ENCODE measurements at regions not wholly inside any gene's neighbourhood (a gene's known extent, or its start where the extent isn't known, plus 50 kb on each side); places are given as distances from the start of the nearest gene placed in this dataset.

- no peaks in the 10 kb centered on the region for H3K36me3 ChIP-seq (ENCODE audit: control insufficient read depth, insufficient read depth, low read length)
- H3K4me3 ChIP-seq (ENCODE audit: extremely low read depth, insufficient read depth, low read length, poor library complexity, severe bottlenecking): no peak overlapping the region
- peaks cover 6% of the 10 kb centered on the region for H3K4me1 ChIP-seq (ENCODE audit: control insufficient read depth, insufficient read depth, low read length, poor library complexity, severe bottlenecking)
- 69 to 72% methylated on average over 12 of the region's 20 CpGs for WGBS, 2 experiments (ENCODE audit: insufficient coverage in 2 of 2)
- no peak overlapping the region for H3K27ac ChIP-seq (ENCODE audit: low read depth, low read length, severe bottlenecking)
- no peaks in the 10 kb centered on the region for H3K9me3 ChIP-seq (ENCODE audit: control insufficient read depth, low read length)
Measured at GRCh38 chr1:5691795-5692509, 300.3 kb downstream of the NPHP4 start.

- no peaks in the 10 kb centered on the region for H3K9me3 ChIP-seq (ENCODE audit: control insufficient read depth, low read length)
- 80 to 89% methylated on average over 11 to 12 of the region's 13 CpGs for WGBS, 2 experiments (ENCODE audit: insufficient coverage in 2 of 2)
- H3K4me3 ChIP-seq (ENCODE audit: extremely low read depth, insufficient read depth, low read length, poor library complexity, severe bottlenecking): no peak overlapping the region
- no peaks in the 10 kb centered on the region for H3K36me3 ChIP-seq (ENCODE audit: control insufficient read depth, insufficient read depth, low read length)
- H3K27ac ChIP-seq (ENCODE audit: low read depth, low read length, severe bottlenecking): no peak overlapping the region
- H3K4me1 ChIP-seq (ENCODE audit: control insufficient read depth, insufficient read depth, low read length, poor library complexity, severe bottlenecking): peaks cover 6% of the 10 kb centered on the region
Measured at GRCh38 chr1:5690898-5691297, 301.3 kb downstream of the NPHP4 start.

GRCh38 chr1:5690291-5690690 lies 301.9 kb downstream of the NPHP4 start:
- Histone ChIP-seq H3K27ac (ENCODE audit: low read depth, low read length, severe bottlenecking) (no peak overlapping the region), H3K9me3 (ENCODE audit: control insufficient read depth, low read length) (no peaks in the 10 kb centered on the region), H3K4me1 (ENCODE audit: control insufficient read depth, insufficient read depth, low read length, poor library complexity, severe bottlenecking) (peaks cover 6% of the 10 kb centered on the region), H3K36me3 (ENCODE audit: control insufficient read depth, insufficient read depth, low read length) (no peaks in the 10 kb centered on the region), H3K4me3 (ENCODE audit: extremely low read depth, insufficient read depth, low read length, poor library complexity, severe bottlenecking) (no peak overlapping the region)
- 82 to 93% methylated on average over 2 of the region's 3 CpGs for WGBS, 2 experiments (ENCODE audit: insufficient coverage in 2 of 2)

DNA sequence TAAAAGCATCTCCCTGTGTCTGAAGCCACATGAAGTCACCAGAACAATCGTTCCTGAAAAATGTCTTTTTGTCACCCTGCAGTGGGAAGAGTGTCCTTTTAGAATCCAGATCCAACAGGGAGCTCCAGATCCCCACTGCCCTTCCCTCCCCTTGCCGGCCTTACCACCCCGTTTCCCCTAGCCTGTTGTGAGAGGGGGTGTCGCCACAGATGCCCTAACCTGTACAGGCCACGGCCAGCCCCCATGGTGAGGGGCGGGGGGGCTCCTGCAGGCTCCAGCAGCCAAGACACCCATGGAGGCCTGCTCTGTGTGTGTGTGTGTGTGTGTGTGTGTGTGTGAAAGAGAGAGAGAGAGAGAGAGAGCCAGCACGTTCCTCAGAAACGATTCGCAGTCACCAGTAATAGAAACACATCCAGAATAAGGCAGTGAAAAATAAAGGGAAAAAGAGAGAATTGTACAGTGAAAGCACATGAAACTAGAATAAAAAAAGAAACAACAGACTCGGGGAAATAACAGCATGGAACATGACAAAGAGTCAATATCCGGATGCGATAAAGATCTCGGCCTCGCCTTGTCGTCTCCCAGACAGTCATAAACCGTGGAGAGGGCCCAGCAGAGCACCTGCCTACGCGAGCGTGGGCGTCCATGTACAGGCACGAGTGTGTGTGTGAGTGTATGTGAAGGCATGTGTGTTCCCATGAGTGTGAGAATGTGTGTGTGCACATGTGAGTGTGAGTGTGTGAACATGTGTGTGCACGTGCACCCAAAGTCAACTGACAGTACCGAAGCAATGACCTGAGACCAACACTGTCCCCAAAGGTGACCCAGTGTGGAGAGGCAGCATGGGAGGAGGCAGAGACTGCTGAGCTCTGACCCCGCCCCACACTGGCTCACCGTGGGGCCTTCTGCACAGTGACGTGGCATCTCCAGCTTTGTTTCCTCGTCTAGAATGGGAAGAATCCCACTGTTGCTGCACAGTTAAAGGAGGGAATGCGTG lies 303.8 kb downstream of the NPHP4 start:
- no peak overlapping the region for H3K4me3 ChIP-seq (ENCODE audit: extremely low read depth, insufficient read depth, low read length, poor library complexity, severe bottlenecking)
- peaks cover 6% of the 10 kb centered on the region for H3K4me1 ChIP-seq (ENCODE audit: control insufficient read depth, insufficient read depth, low read length, poor library complexity, severe bottlenecking)
- 90 to 91% methylated on average over 22 to 24 of the region's 28 CpGs for WGBS, 2 experiments (ENCODE audit: insufficient coverage in 2 of 2)

DNA sequence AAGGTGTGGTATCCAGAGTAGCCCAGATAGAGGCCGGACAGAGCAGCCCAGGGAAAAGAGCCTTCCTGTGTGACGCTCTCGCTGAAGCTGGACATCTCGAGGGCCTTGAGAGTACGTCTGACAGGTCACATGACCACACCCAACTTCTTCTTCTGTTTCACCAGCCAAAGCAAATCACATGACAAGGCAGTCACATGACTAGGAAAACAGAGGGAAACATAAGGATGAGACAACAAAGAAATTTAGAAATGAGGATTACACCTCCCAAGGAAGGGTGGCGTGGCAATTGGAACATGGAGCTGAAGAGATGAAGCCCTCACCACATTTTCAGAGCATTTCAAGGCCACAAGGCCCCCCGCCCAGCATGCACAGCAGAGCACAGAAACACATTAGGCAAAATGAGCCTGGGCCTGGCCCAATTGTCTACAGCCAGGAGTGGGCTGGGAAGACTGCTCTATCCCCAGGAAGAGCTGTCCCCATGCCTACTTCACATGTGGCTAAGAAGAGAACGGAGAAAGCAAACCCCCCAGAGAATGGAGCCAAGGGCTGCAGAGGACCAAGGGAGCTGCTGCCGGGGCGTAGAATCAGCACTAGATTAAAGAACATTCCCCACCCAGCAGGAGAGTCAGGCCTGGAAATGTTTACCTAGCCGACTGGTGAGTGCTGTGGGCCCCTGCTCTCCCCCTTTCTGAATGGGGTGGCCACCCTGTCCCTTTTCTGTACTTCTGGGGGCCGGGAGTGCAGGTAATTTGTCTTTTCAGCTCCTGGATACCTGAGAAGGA lies 305.1 kb downstream of the NPHP4 start:
- 83 to 87% methylated on average over 7 to 11 of the region's 12 CpGs for WGBS, 2 experiments (ENCODE audit: insufficient coverage in 2 of 2)
- Histone ChIP-seq H3K36me3 (ENCODE audit: control insufficient read depth, insufficient read depth, low read length) (no peaks in the 10 kb centered on the region), H3K27ac (ENCODE audit: low read depth, low read length, severe bottlenecking) (no peak overlapping the region)

More for the DNA sequence above, 303.8 kb downstream of the NPHP4 start:
- H3K36me3 ChIP-seq (ENCODE audit: control insufficient read depth, insufficient read depth, low read length): no peaks in the 10 kb centered on the region
- no peaks in the 10 kb centered on the region for H3K9me3 ChIP-seq (ENCODE audit: control insufficient read depth, low read length)
- no peak overlapping the region for H3K27ac ChIP-seq (ENCODE audit: low read depth, low read length, severe bottlenecking)

GRCh38 chr1:5686195-5686594 lies 306.0 kb downstream of the NPHP4 start:
- no peaks in the 10 kb centered on the region for H3K9me3 ChIP-seq (ENCODE audit: control insufficient read depth, low read length)
- WGBS, 2 experiments (ENCODE audit: insufficient coverage in 2 of 2): 88 to 100% methylated on average over 1 of the region's 1 CpG

More for the DNA sequence above, 305.1 kb downstream of the NPHP4 start:
- H3K4me1 ChIP-seq (ENCODE audit: control insufficient read depth, insufficient read depth, low read length, poor library complexity, severe bottlenecking): peaks cover 6% of the 10 kb centered on the region
- no peak overlapping the region for H3K4me3 ChIP-seq (ENCODE audit: extremely low read depth, insufficient read depth, low read length, poor library complexity, severe bottlenecking)
- no peaks in the 10 kb centered on the region for H3K9me3 ChIP-seq (ENCODE audit: control insufficient read depth, low read length)

GRCh38 chr1:5685446-5686040 lies 306.7 kb downstream of the NPHP4 start:
- Histone ChIP-seq H3K36me3 (ENCODE audit: control insufficient read depth, insufficient read depth, low read length) (no peaks in the 10 kb centered on the region), H3K4me3 (ENCODE audit: extremely low read depth, insufficient read depth, low read length, poor library complexity, severe bottlenecking) (no peak overlapping the region), H3K27ac (ENCODE audit: low read depth, low read length, severe bottlenecking) (no peak overlapping the region), H3K9me3 (ENCODE audit: control insufficient read depth, low read length) (no peaks in the 10 kb centered on the region), H3K4me1 (ENCODE audit: control insufficient read depth, insufficient read depth, low read length, poor library complexity, severe bottlenecking) (peaks cover 6% of the 10 kb centered on the region)
- 85 to 90% methylated on average over 7 to 9 of the region's 10 CpGs for WGBS, 2 experiments (ENCODE audit: insufficient coverage in 2 of 2)

More at GRCh38 chr1:5686195-5686594, 306.0 kb downstream of the NPHP4 start:
- Histone ChIP-seq H3K4me3 (ENCODE audit: extremely low read depth, insufficient read depth, low read length, poor library complexity, severe bottlenecking) (no peak overlapping the region), H3K36me3 (ENCODE audit: control insufficient read depth, insufficient read depth, low read length) (no peaks in the 10 kb centered on the region), H3K4me1 (ENCODE audit: control insufficient read depth, insufficient read depth, low read length, poor library complexity, severe bottlenecking) (peaks cover 6% of the 10 kb centered on the region), H3K27ac (ENCODE audit: low read depth, low read length, severe bottlenecking) (no peak overlapping the region)

GRCh38 chr1:5684791-5685190 lies 307.4 kb downstream of the NPHP4 start:
- 90 to 96% methylated on average over 8 to 11 of the region's 11 CpGs for WGBS, 2 experiments (ENCODE audit: insufficient coverage in 2 of 2)
- H3K27ac ChIP-seq (ENCODE audit: low read depth, low read length, severe bottlenecking): no peak overlapping the region
- H3K9me3 ChIP-seq (ENCODE audit: control insufficient read depth, low read length): no peaks in the 10 kb centered on the region
- peaks cover 6% of the 10 kb centered on the region for H3K4me1 ChIP-seq (ENCODE audit: control insufficient read depth, insufficient read depth, low read length, poor library complexity, severe bottlenecking)
- H3K36me3 ChIP-seq (ENCODE audit: control insufficient read depth, insufficient read depth, low read length): no peaks in the 10 kb centered on the region
- no peak overlapping the region for H3K4me3 ChIP-seq (ENCODE audit: extremely low read depth, insufficient read depth, low read length, poor library complexity, severe bottlenecking)

DNA sequence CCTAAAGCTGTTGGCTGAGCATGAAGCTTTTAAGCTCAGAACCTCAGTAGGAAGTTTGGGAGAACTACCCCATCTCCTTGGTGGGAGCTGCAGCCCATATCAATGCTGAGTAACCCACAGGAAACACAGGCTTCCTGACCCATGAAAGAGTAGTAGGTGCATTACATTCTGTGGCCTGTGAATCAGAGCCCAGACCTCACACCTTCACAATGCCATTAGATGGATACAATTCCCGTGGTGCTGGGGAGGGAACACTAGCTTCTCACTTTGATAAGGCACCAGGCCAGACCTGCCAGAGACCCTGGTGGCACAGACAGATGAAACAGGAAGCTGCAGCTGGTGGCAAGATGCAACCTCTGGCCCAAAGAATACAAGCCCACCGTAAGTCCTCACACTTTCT lies 308.8 kb downstream of the NPHP4 start:
- H3K36me3 ChIP-seq (ENCODE audit: control insufficient read depth, insufficient read depth, low read length): no peaks in the 10 kb centered on the region
- H3K4me1 ChIP-seq (ENCODE audit: control insufficient read depth, insufficient read depth, low read length, poor library complexity, severe bottlenecking): peaks cover 1% of the 10 kb centered on the region
- H3K9me3 ChIP-seq (ENCODE audit: control insufficient read depth, low read length): no peaks in the 10 kb centered on the region
- no peak overlapping the region for H3K27ac ChIP-seq (ENCODE audit: low read depth, low read length, severe bottlenecking)
- H3K4me3 ChIP-seq (ENCODE audit: extremely low read depth, insufficient read depth, low read length, poor library complexity, severe bottlenecking): no peak overlapping the region
- WGBS, 2 experiments (ENCODE audit: insufficient coverage in 2 of 2): 88% methylated on average over 1 of the region's 2 CpGs; no CpG with 5 or more reads in 1 of the 2 experiments

DNA sequence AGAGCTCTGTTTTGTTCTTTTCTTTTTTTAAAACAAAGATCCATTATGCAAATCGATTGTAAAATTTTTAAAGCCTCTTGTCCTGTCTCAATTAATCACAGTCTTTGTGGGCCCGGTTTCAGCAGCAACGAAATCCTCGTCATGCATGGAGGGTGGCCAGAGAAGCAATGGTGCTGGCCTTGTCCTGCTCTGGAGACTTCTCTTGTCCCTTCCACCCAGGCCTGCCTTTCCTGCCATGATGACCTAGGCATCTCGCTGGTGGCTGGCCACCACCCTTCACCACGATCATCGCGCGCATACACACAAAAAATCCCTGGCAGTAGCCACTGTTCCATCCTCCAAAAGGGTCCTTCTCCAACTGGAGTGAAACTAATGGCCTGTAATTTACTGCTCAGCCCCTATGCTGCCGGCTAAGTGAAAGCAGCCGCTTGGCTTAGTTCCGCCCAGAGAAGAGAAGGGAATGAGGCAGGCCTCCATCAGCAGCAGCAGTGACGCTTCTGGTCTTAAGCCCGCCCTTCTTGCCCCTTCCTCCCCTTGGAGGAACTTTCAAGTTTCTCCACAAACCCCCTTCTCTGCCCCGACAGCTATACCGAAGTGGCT lies 309.5 kb downstream of the NPHP4 start:
- Histone ChIP-seq H3K27ac (ENCODE audit: low read depth, low read length, severe bottlenecking) (no peak overlapping the region), H3K9me3 (ENCODE audit: control insufficient read depth, low read length) (no peaks in the 10 kb centered on the region), H3K4me1 (ENCODE audit: control insufficient read depth, insufficient read depth, low read length, poor library complexity, severe bottlenecking) (no peaks in the 10 kb centered on the region), H3K36me3 (ENCODE audit: control insufficient read depth, insufficient read depth, low read length) (no peaks in the 10 kb centered on the region), H3K4me3 (ENCODE audit: extremely low read depth, insufficient read depth, low read length, poor library complexity, severe bottlenecking) (no peak overlapping the region)
- 90 to 95% methylated on average over 16 of the region's 16 CpGs for WGBS, 2 experiments (ENCODE audit: insufficient coverage in 2 of 2)

Measured in mesodermal cell (in vitro differentiated cells).